K562 (cell line): ENCODE measurements at regions not wholly inside any gene's neighbourhood (a gene's known extent, or its start where the extent isn't known, plus 50 kb on each side); places are given as distances from the start of the nearest gene placed in this dataset.
A peak's percentile ranks its signal among the peaks of the same experiment; 100 is the strongest.

Experiments
- RREB1 ChIP-seq: fragments of 250-450 bp; sonication (Bioruptor Pico); IDR thresholded peaks from 2 replicates; pipeline ENCODE4 v1.4.0; 2020
- ZNF165 ChIP-seq: fragments of 250-450 bp; sonication (Bioruptor Pico); IDR thresholded peaks from 2 replicates; pipeline ENCODE4 v1.4.0; 2020; ENCODE audit warnings: borderline replicate concordance
- TF ChIP-seq, protein P1 (sequence below): fragments of 450-650 bp; formaldehyde crosslinking; IDR thresholded peaks from 2 replicates; pipeline ENCODE4 v1.4.0; 2020; ENCODE audit warnings: mild to moderate bottlenecking, moderate library complexity

GRCh38 chr22:22763512-22763911, 119.1 kb downstream of the GGTLC2 start (continued):
- TF ChIP-seq, protein P1, sequence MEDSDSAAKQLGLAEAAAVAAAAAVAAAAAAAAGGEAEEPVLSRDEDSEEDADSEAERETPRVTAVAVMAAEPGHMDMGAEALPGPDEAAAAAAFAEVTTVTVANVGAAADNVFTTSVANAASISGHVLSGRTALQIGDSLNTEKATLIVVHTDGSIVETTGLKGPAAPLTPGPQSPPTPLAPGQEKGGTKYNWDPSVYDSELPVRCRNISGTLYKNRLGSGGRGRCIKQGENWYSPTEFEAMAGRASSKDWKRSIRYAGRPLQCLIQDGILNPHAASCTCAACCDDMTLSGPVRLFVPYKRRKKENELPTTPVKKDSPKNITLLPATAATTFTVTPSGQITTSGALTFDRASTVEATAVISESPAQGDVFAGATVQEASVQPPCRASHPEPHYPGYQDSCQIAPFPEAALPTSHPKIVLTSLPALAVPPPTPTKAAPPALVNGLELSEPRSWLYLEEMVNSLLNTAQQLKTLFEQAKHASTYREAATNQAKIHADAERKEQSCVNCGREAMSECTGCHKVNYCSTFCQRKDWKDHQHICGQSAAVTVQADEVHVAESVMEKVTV (CRISPR knock-in tag): no peak
- TF ChIP-seq RREB1 (peak; percentile 90), ZNF165 (CRISPR knock-in tag) (0 out of 2 replicates have a peak, but pooled peaks have one; percentile 72)
